WI38 (cell line): ENCODE measurements at regions not wholly inside any gene's neighbourhood (a gene's known extent, or its start where the extent isn't known, plus 50 kb on each side); places are given as distances from the start of the nearest gene placed in this dataset.

Experiments used
- H3K4me3 ChIP-seq: 2 replicates; pipeline ENCODE4 v1.5.1; 2011; ENCODE audit warnings: low read depth, mild to moderate bottlenecking, control low read depth, low read length
- TF ChIP-seq, protein P1 (sequence below): IDR thresholded peaks from 2 replicates; pipeline ENCODE4 v1.5.1; 2012; ENCODE audit warnings: low read depth, mild to moderate bottlenecking, control low read depth, low read length

DNA sequence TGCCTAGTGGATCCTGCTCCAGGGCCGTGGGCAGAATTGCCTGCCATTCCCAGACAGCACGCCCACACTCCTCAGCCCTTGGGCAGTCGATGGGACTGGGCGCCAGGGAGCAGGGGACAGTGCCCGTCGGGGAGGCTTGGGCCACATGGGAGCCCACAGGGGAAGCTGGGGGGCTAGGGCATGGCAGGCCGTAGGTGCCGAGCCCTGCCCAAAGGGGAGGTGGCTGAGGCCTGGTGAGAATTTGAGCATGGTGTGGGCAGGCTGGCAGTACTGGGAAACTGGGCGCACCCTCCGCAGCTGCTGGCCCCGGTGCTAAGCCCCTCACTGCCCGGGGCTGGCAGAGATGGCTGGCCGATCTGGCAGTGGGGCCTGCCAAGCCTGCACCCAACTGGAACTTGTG, 1225.9 kb upstream of the EPHA6 start:
- TF ChIP-seq, protein P1, sequence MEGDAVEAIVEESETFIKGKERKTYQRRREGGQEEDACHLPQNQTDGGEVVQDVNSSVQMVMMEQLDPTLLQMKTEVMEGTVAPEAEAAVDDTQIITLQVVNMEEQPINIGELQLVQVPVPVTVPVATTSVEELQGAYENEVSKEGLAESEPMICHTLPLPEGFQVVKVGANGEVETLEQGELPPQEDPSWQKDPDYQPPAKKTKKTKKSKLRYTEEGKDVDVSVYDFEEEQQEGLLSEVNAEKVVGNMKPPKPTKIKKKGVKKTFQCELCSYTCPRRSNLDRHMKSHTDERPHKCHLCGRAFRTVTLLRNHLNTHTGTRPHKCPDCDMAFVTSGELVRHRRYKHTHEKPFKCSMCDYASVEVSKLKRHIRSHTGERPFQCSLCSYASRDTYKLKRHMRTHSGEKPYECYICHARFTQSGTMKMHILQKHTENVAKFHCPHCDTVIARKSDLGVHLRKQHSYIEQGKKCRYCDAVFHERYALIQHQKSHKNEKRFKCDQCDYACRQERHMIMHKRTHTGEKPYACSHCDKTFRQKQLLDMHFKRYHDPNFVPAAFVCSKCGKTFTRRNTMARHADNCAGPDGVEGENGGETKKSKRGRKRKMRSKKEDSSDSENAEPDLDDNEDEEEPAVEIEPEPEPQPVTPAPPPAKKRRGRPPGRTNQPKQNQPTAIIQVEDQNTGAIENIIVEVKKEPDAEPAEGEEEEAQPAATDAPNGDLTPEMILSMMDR, result no peak
- no peak overlapping the region for H3K4me3 ChIP-seq

DNA sequence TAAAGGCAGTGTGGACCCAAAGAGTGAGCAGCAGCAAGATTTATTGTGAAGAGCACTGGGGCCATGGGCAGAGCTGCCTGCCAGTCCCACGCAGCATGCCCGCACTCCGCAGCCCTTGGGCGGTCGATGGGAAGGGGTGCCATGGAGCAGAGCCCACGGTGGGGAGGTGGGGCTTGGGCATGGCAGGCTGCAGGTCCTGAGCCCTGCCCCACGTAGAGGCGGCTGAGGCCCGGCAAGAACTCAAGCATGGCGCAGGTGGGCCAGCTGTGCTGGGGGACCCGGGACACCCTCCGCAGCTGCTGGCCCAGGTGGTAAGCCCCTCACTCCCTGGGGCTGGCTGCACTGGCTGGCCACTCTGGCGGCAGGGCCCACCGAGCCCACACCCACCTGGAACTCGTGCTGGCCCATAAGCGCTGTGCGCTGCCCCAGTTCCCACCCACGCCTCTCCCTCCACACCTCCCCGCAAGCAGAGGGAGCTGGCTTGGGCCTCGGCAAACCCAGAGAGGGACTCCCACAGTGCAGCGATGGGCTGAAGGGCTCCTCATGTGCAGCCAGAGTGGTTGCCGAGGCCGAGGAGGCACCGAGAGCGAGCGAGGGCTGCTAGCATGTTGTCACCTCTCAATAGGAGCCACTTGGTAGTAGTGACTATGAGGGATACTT, 1218.8 kb upstream of the EPHA6 start:
- H3K4me3 ChIP-seq, result no peak overlapping the region
- TF ChIP-seq, protein P1, result no peak

DNA sequence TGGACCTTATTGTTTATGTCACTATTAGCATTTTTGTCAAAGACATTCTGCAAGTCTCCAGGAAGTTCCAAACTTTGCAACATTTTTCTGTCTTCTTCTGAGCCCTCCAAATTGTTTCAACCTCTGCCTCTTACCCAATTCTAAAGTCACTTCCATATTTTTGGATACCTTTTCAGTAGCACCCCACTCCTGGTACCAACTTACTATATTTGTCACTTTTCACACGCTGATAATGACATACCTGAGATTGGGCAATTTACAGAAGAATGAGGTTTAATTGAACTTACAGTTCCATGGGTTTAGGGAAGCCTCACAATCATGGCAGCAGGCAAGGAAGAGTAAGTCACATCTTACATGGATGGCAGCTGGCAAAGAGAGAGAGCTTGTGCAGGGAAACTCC, 1206.5 kb upstream of the EPHA6 start:
- TF ChIP-seq, protein P1, result no peak
- no peak overlapping the region for H3K4me3 ChIP-seq

DNA sequence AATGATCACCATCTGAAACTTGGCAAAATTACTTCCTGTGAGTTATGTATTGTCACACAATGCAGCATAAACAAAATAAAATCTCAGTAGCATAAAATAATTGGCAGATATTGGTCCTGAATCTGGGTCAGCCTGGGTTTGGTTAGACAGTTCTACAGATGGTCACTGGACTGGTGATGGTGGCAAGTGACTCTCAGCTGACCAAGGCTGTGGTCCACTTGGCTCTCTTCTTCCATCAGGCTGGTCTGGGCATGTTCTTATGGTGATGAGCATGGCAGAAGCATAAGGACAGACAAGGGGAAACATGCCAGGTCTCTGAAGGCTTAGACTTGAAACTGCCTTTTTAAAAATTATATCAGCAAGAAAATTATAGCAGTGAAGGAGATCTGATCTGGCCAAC, 1205.0 kb upstream of the EPHA6 start:
- H3K4me3 ChIP-seq, result no peak overlapping the region
- TF ChIP-seq, protein P1, result no peak

DNA sequence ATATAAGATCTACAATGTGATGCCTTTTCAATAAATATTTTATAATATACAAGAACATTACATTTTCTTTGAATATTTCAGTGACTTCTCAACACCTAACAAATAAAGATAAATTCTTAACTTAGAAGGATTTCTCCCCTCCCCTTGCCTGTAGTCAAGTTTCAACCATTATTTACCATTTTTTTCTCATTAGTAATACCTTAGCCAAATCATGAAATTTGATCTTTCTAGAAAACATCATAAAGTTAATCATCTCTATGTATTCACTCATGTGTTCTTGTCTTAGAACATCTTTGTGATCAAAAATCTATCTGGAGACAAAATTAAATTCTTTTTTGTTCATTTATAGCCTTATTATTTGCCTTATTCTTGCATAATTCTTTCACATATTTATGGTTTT, 1201.8 kb upstream of the EPHA6 start:
- TF ChIP-seq, protein P1, result no peak
- H3K4me3 ChIP-seq, result no peak overlapping the region

DNA sequence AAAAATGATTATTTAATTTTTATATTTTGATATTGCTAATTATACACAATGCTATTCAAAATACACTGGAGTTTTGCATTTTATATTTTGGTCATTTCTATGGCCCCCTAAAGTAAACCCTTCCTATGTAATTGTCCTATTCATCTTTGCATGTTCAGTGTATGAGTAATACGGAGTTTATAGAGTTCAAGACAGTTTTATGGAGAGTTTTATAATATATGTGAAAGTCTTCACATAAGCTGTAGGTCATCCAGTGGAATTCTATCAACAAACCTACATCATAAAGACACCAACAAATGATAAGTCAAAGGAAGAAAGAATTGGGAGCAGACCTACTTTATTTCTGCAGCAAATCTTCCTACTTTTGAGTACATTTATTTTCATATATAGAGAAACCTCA, 1200.4 kb upstream of the EPHA6 start:
- no peak overlapping the region for H3K4me3 ChIP-seq
- TF ChIP-seq, protein P1, result no peak

DNA sequence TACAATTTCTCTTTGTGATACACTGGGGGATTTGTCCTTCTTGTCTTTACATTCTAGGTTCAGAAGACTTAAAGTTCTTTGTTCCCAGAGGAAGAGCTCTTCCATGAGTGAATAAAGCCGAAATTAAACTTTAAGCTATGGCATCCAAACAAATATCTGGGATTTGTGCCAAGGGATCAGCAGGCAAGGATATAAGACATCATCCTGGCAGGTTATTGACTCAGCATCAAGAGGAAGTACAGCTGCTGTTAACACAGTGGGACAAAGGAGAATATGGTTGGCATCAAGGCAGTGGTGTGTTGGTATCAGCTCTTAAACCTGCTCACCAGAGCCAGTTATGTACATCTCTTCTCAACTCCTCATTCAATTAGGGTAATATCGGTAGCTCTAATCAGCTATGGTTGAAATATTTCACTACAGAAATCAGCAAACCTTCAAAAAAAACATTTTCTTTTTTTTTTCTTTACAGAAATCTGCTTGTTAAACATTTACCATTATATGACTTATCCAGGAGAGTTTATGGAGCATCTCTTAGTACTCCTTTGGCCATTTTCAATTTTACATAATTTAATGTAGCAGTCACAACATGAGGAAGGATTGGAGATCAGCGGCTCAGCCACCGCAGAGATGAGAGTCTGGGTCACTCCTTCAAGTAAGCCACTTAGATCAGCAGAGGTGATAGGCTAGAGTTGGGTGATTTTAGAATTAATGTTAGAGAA, 1198.6 kb upstream of the EPHA6 start:
- H3K4me3 ChIP-seq, result no peak overlapping the region
- TF ChIP-seq, protein P1, result no peak
